Tibial nerve (tissue), 3 donors: ENCODE measurements at regions not wholly inside any gene's neighbourhood (a gene's known extent, or its start where the extent isn't known, plus 50 kb on each side); places are given as distances from the start of the nearest gene placed in this dataset.

Experiments
- POLR2A ChIP-seq, 2 donors: fragments of 450-650 bp; IDR thresholded peaks; one replicate each; pipeline ENCODE4 v1.6.1; 2017; ENCODE audit warnings: antibody characterized with exemption in 2 of 2, mild to moderate bottlenecking in 2 of 2, moderate library complexity in 2 of 2
- TF ChIP-seq, protein P1 (sequence below), 5 experiments: fragments of 200-600 bp in 3 of 5; fragments of 450-650 bp in 2 of 5; sonication (generic) in 3 of 5; IDR thresholded peaks; one replicate each; pipeline ENCODE4 v1.5.1; 2016 to 2019; ENCODE audit warnings: antibody characterized with exemption in 5 of 5, mild to moderate bottlenecking in 3 of 5, moderate library complexity in 2 of 5

DNA sequence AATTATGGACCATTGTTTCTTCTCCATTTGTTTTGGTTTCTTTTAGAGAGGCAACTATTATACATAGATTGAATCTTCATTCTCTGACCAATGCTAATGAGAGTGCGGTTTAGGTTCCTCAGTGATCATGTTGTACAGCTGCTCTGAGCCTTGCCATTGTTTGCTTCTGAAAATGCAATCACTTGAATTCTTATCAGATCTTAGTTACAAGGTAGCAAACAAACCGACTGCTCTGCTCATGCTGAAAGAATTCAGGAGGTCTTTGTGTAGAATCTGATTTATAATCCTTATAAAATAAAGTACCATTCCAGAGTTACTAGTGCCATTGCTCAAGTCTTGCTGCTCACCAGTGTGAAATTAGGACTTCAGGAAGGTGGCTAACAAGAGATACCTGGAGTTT is 569.1 kb upstream of the ID4 start:
- TF ChIP-seq, protein P1, sequence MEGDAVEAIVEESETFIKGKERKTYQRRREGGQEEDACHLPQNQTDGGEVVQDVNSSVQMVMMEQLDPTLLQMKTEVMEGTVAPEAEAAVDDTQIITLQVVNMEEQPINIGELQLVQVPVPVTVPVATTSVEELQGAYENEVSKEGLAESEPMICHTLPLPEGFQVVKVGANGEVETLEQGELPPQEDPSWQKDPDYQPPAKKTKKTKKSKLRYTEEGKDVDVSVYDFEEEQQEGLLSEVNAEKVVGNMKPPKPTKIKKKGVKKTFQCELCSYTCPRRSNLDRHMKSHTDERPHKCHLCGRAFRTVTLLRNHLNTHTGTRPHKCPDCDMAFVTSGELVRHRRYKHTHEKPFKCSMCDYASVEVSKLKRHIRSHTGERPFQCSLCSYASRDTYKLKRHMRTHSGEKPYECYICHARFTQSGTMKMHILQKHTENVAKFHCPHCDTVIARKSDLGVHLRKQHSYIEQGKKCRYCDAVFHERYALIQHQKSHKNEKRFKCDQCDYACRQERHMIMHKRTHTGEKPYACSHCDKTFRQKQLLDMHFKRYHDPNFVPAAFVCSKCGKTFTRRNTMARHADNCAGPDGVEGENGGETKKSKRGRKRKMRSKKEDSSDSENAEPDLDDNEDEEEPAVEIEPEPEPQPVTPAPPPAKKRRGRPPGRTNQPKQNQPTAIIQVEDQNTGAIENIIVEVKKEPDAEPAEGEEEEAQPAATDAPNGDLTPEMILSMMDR (IDR thresholded peaks at IDR 0.05): no peak
- no peak for TF ChIP-seq POLR2A (IDR thresholded peaks at IDR 0.05)
